ENCODE measurements at regions not wholly inside any gene's neighbourhood (a gene's known extent, or its start where the extent isn't known, plus 50 kb on each side); places are given as distances from the start of the nearest gene placed in this dataset.

DNA sequence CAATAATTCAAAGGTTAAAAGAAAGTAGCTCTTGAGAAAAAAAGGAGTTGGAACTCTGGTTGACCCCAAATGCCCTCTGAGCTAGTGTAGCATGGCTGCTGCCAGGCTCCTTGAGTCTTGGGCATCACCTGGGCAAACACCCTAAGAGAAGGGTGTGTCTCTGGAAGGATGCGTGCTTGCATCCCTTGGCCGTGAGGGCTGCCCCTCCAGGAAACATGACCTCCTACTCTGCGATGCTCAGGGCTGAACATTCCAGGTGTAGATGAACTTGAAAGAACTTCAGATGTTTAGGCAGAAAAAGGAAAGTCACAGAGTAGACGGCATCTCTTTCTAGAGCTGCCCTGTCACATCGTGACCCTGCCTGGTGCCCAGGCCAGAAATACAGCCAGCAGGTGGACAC is 189.4 kb upstream of the TCERG1L start:
- TF ChIP-seq, protein P1, sequence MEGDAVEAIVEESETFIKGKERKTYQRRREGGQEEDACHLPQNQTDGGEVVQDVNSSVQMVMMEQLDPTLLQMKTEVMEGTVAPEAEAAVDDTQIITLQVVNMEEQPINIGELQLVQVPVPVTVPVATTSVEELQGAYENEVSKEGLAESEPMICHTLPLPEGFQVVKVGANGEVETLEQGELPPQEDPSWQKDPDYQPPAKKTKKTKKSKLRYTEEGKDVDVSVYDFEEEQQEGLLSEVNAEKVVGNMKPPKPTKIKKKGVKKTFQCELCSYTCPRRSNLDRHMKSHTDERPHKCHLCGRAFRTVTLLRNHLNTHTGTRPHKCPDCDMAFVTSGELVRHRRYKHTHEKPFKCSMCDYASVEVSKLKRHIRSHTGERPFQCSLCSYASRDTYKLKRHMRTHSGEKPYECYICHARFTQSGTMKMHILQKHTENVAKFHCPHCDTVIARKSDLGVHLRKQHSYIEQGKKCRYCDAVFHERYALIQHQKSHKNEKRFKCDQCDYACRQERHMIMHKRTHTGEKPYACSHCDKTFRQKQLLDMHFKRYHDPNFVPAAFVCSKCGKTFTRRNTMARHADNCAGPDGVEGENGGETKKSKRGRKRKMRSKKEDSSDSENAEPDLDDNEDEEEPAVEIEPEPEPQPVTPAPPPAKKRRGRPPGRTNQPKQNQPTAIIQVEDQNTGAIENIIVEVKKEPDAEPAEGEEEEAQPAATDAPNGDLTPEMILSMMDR (IDR thresholded peaks at IDR 0.05), result no peak
- TF ChIP-seq POLR2A (IDR thresholded peaks at IDR 0.05), result no peak
